Neural crest cell (in vitro differentiated cells): ENCODE measurements at regions not wholly inside any gene's neighbourhood (a gene's known extent, or its start where the extent isn't known, plus 50 kb on each side); places are given as distances from the start of the nearest gene placed in this dataset.

ENCODE experiments used
- DNase-seq: peaks from one replicate; pipeline ENCODE4 v3.0.0; 2021; ENCODE audit warnings: low read depth, mixed read lengths, low spot score
- H3K27ac Mint-ChIP-seq: one replicate; pipeline ENCODE4 v1.8.0; 2021; ENCODE audit warnings: mild to moderate bottlenecking, mixed read lengths; ENCODE audit not compliant: unreplicated experiment
- H3K27me3 Mint-ChIP-seq: 2 replicates; pipeline ENCODE4 v1.8.0; 2021; ENCODE audit warnings: low read depth, mild to moderate bottlenecking, mixed read lengths
- H3K36me3 Mint-ChIP-seq: 2 replicates; pipeline ENCODE4 v1.8.0; 2021; ENCODE audit warnings: low read depth, mild to moderate bottlenecking, mixed read lengths
- H3K4me1 Mint-ChIP-seq: 2 replicates; pipeline ENCODE4 v1.8.0; 2021; ENCODE audit warnings: mixed read lengths
- H3K4me3 Mint-ChIP-seq: one replicate; pipeline ENCODE4 v1.8.0; 2021; ENCODE audit warnings: mild to moderate bottlenecking, mixed read lengths
- H3K9me3 Mint-ChIP-seq: 2 replicates; pipeline ENCODE4 v1.8.0; 2021; ENCODE audit warnings: mixed read lengths
- TF ChIP-seq, protein P1 (sequence below): fragments of 200-600 bp; sonication (generic); conservative IDR thresholded peaks from 2 replicates; pipeline ENCODE4 v1.5.0; 2021; ENCODE audit warnings: antibody characterized with exemption, mild to moderate bottlenecking

DNA sequence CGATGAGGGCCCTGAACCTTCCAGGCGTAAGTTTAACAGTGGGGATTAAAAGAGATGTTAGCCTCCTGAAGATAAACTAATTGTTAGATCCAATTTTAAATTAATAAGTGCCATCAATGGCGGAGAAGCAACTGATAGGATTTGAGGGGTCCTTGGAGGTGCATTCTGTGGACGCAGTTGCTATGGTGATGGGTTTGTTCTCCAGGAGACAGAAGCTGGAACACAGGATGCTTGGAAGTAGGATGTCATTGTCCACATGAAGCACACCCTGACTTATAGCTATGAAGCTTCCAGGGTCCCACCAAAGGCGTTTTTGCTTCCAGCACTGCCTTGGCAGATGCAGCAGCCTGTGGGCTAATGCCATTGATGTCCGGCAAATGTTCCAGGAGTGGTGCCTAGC, 331.0 kb upstream of the IL12A start:
- H3K9me3 Mint-ChIP-seq: peaks cover 4% of the 10 kb centered on the region
- H3K27me3 Mint-ChIP-seq: peaks cover 7% of the 10 kb centered on the region
- H3K27ac Mint-ChIP-seq: no peak overlapping the region
- no peak for DNase-seq
- H3K4me3 Mint-ChIP-seq: no peak overlapping the region
- TF ChIP-seq, protein P1, sequence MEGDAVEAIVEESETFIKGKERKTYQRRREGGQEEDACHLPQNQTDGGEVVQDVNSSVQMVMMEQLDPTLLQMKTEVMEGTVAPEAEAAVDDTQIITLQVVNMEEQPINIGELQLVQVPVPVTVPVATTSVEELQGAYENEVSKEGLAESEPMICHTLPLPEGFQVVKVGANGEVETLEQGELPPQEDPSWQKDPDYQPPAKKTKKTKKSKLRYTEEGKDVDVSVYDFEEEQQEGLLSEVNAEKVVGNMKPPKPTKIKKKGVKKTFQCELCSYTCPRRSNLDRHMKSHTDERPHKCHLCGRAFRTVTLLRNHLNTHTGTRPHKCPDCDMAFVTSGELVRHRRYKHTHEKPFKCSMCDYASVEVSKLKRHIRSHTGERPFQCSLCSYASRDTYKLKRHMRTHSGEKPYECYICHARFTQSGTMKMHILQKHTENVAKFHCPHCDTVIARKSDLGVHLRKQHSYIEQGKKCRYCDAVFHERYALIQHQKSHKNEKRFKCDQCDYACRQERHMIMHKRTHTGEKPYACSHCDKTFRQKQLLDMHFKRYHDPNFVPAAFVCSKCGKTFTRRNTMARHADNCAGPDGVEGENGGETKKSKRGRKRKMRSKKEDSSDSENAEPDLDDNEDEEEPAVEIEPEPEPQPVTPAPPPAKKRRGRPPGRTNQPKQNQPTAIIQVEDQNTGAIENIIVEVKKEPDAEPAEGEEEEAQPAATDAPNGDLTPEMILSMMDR: no peak
- H3K4me1 Mint-ChIP-seq: no peaks in the 10 kb centered on the region
- no peaks in the 10 kb centered on the region for H3K36me3 Mint-ChIP-seq

DNA sequence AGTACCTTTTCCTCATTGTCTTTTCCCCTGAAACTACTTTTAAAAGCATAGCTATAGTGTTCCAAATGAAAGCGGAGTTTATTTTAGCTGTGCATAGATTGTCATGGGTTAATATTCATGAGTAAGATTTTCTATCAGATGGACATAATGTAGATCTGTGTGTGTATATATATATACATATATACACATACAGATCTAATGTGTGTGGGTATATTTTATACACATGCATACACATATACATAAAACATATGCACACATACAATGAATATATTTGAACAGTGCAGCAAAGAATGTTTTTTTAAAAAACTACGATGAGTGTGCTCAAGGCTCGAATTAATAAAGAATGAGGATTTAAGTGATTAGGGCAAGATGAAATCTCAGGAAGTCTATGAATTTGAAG, 328.3 kb upstream of the IL12A start:
- no peaks in the 10 kb centered on the region for H3K4me1 Mint-ChIP-seq
- DNase-seq: no peak
- H3K9me3 Mint-ChIP-seq: peaks cover 4% of the 10 kb centered on the region
- H3K4me3 Mint-ChIP-seq: no peak overlapping the region
- H3K27me3 Mint-ChIP-seq: peaks cover 7% of the 10 kb centered on the region
- TF ChIP-seq, protein P1: no peak
- H3K36me3 Mint-ChIP-seq: no peaks in the 10 kb centered on the region
- no peak overlapping the region for H3K27ac Mint-ChIP-seq

DNA sequence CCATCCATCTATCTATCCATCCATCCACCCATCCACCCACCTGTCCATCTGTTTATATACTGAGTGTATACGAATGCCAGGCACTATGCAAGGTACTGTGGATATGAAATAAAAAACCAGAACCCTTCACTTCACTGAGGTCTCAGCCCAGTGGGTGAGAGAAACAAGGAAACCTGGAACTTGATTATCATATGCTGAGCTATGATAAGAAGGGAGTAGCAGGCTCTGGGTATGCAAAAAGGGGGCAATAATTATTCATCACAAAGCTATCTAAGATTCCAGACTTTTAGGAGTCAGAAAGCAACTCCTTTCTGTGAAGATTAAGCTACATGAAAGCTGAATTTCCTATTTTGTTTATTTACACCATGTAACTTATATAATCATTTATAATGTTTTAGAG, 327.7 kb upstream of the IL12A start:
- H3K9me3 Mint-ChIP-seq: peaks cover 4% of the 10 kb centered on the region
- H3K36me3 Mint-ChIP-seq: no peaks in the 10 kb centered on the region
- TF ChIP-seq, protein P1: no peak
- no peak overlapping the region for H3K27ac Mint-ChIP-seq
- peaks cover 7% of the 10 kb centered on the region for H3K27me3 Mint-ChIP-seq
- no peak overlapping the region for H3K4me3 Mint-ChIP-seq
- H3K4me1 Mint-ChIP-seq: no peaks in the 10 kb centered on the region
- no peak for DNase-seq

DNA sequence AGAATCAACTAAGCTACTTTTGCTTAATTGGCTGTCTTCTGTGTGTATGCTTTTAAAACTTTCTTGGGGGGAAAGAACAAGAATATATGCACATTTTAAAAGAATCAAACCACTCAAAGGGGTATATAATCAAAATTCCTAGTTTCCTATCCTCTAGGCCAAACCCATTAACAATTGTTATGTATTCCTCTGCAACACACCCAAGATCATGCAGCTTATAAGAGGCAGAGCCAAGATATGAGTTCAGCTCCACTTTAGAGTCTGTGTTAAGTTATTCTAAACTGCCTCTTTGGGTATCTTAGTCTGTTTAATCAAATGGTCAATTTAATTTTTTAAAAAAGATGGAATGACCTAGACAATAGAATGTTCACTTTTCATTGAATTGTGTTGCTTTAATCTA, 326.1 kb upstream of the IL12A start:
- H3K36me3 Mint-ChIP-seq: no peaks in the 10 kb centered on the region
- H3K4me1 Mint-ChIP-seq: no peaks in the 10 kb centered on the region
- no peak for DNase-seq
- TF ChIP-seq, protein P1: no peak
- no peak overlapping the region for H3K4me3 Mint-ChIP-seq
- H3K9me3 Mint-ChIP-seq: peaks cover 4% of the 10 kb centered on the region
- no peak overlapping the region for H3K27ac Mint-ChIP-seq
- H3K27me3 Mint-ChIP-seq: peaks cover 7% of the 10 kb centered on the region

DNA sequence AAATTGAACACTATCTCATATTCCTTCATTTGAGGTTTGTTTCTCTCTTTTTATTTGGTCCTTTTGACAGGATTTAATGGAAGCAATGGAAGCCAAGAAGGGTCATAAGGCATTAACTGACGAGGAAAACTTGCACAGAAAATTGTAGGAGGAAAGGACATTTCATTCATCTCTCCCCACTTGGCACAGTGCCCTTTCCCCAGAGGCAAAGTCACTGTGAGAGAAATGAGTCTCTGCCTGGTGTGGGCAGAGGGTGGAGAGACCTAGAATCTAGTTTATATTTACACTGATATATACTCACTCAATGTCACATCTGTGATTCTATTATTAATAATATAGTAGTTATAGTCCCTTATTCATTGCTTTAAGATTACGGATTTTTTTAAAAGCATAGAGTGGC, 324.6 kb upstream of the IL12A start:
- TF ChIP-seq, protein P1: no peak
- Mint-ChIP-seq H3K36me3 (no peaks in the 10 kb centered on the region), H3K27me3 (peaks cover 2% of the 10 kb centered on the region), H3K4me3 (no peak overlapping the region), H3K27ac (no peak overlapping the region), H3K9me3 (peaks cover 4% of the 10 kb centered on the region), H3K4me1 (no peaks in the 10 kb centered on the region)
- no peak for DNase-seq

DNA sequence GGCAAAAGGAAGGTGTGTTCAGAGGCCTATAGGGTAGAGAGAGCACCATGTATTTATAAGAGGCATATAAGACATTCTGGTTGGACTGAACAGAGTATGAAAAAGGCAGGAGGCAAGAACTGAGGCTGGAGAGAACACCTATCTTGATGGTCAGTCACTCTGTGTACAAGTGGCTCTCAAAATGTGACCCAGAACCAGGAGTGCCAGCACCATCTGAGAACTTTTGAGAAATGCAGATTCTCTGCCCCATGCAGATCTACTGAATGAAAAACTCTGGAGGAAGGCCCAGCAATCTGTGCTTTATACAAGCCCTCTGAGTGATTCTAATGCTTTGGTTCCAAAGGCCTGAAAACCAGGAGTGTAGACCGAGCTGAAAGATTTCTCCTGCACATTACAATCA, 324.0 kb upstream of the IL12A start:
- no peak for DNase-seq
- Mint-ChIP-seq H3K27ac (no peak overlapping the region), H3K4me1 (no peaks in the 10 kb centered on the region), H3K9me3 (peaks cover 4% of the 10 kb centered on the region), H3K36me3 (no peaks in the 10 kb centered on the region), H3K27me3 (no peaks in the 10 kb centered on the region), H3K4me3 (no peak overlapping the region)
- TF ChIP-seq, protein P1: no peak
